Gastroesophageal sphincter (tissue), 3 donors: ENCODE measurements at regions not wholly inside any gene's neighbourhood (a gene's known extent, or its start where the extent isn't known, plus 50 kb on each side); places are given as distances from the start of the nearest gene placed in this dataset.

Experiments
- CTCF ChIP-seq, 4 experiments: fragments of 200-600 bp in 2 of 4; fragments of 450-650 bp in 2 of 4; sonication (generic) in 1 of 4; IDR thresholded peaks; one replicate each; pipeline ENCODE4 v1.5.1; 2017 to 2019; ENCODE audit warnings: antibody characterized with exemption in 4 of 4, mild to moderate bottlenecking in 2 of 4, moderate library complexity in 2 of 4
- EP300 ChIP-seq: sonication (generic); formaldehyde crosslinking; IDR thresholded peaks from one replicate; pipeline ENCODE4 v1.6.1; 2017; ENCODE audit warnings: antibody characterized with exemption, mild to moderate bottlenecking

- TF ChIP-seq CTCF (IDR thresholded peaks at IDR 0.05) (no peak), EP300 (no peak)
Measured at GRCh38 chr1:222043444-222044292, 301.8 kb upstream of the DUSP10 start.
